ENCODE measurements at regions not wholly inside any gene's neighbourhood (a gene's known extent, or its start where the extent isn't known, plus 50 kb on each side); places are given as distances from the start of the nearest gene placed in this dataset.

DNA sequence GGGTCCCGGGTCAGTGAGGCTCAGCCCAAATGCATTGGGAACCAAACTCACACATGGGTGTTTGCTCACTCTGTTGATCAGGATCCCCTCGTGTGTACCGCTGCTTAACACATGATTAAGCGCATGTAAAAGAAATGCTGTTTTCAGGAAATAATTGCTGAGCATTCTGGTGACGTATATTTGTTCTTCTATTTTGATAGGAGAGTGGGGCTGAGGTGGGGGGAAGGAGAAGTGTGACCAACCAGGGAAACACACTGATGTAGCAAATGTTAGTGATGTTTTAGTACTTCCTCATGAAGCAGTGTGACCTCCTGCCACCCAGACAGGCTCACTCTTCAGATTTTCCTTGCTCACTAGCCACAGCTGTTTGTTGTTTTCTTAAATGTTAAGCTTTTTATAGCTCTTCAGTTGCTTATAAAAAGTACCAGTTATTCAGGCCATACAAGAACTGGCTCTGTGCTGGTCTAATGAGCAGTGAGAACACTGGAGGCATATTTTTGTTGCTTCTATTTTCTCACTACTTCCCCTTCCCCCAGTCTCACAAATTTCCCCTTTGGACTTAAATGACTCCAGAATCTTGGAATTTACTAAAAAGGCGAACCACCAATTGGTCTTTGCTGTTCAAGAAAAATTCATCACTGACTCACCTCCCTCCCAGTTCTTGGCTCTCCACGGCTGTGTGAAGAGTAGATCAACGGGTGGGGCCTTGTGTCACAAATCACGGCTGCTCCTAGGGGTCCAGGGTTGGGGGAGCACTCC lies 79.2 kb upstream of the BACH2 start:
- no peak overlapping the region for H3K4me3 ChIP-seq (ENCODE audit: low read depth, low read length)
- ChIA-PET POLR2A (no interaction called here), CTCF (interaction anchor here (1.0 to 4.1 kb wide), 6 partner anchors 13 to 32 kb away, joined by 3 to 31 read pairs (median 6); no protein-coding TSS in a partner anchor)
- TF ChIP-seq, protein P1, sequence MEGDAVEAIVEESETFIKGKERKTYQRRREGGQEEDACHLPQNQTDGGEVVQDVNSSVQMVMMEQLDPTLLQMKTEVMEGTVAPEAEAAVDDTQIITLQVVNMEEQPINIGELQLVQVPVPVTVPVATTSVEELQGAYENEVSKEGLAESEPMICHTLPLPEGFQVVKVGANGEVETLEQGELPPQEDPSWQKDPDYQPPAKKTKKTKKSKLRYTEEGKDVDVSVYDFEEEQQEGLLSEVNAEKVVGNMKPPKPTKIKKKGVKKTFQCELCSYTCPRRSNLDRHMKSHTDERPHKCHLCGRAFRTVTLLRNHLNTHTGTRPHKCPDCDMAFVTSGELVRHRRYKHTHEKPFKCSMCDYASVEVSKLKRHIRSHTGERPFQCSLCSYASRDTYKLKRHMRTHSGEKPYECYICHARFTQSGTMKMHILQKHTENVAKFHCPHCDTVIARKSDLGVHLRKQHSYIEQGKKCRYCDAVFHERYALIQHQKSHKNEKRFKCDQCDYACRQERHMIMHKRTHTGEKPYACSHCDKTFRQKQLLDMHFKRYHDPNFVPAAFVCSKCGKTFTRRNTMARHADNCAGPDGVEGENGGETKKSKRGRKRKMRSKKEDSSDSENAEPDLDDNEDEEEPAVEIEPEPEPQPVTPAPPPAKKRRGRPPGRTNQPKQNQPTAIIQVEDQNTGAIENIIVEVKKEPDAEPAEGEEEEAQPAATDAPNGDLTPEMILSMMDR (IDR thresholded peaks at IDR 0.05; ENCODE audit: insufficient read depth, low read length, missing control alignments): no peak
- peak; percentile 59 for DNase-seq (ENCODE audit: low read depth, low spot score)

DNA sequence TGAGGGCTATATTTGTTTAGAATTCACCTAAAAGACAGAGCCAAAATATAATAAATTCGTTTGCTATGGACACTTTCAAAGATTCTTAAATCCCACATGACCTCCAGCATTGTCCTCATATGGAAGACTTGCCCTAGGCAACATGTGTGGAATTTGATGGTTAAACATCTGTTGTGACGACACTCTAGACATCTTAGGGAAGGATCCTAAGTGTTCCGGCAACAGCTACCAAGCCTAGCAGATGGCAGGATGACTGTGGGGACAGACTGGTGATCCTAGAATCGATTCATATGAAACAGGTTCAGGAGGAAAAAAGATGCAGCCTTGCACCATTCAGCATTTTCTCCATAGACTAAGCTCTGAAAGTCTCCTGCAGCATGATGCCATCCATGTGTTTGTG lies 77.6 kb upstream of the BACH2 start:
- CTCF ChIA-PET: interaction anchor here (1.7 to 4.1 kb wide), 3 partner anchors 16 to 434 kb away, joined by 4 to 31 read pairs (median 6); no protein-coding TSS in a partner anchor
- TF ChIP-seq, protein P1 (IDR thresholded peaks at IDR 0.05; ENCODE audit: insufficient read depth, low read length, missing control alignments): no peak
- H3K4me3 ChIP-seq (ENCODE audit: low read depth, low read length): no peak overlapping the region
- no peak for DNase-seq (ENCODE audit: low read depth, low spot score)
- POLR2A ChIA-PET: no interaction called here

DNA sequence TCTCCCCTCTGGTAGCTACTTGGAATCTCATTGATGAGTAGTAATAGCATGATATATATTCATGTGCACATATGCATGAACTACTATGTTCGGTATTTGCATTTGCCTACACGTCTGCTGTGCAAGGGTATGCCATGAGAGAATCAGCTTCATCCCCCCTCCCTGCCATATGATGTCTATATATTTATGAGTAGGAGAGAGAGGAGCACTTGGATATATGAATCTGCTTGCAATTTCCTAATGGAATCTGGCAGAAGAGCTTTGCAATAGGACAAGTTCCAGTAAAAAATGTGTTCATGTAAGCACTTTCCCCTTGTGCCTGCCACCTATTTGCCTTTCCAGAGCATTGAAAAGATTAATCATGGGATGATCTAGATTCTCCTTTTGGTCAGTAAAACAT lies 76.2 kb upstream of the BACH2 start:
- ChIA-PET CTCF (interaction anchor here (2.1 kb wide), 1 partner anchor 21 kb away, joined by 10 read pairs; no protein-coding TSS in a partner anchor), POLR2A (no interaction called here)
- TF ChIP-seq, protein P1 (IDR thresholded peaks at IDR 0.05; ENCODE audit: insufficient read depth, low read length, missing control alignments): no peak
- DNase-seq (ENCODE audit: low read depth, low spot score): no peak
- H3K4me3 ChIP-seq (ENCODE audit: low read depth, low read length): no peak overlapping the region

DNA sequence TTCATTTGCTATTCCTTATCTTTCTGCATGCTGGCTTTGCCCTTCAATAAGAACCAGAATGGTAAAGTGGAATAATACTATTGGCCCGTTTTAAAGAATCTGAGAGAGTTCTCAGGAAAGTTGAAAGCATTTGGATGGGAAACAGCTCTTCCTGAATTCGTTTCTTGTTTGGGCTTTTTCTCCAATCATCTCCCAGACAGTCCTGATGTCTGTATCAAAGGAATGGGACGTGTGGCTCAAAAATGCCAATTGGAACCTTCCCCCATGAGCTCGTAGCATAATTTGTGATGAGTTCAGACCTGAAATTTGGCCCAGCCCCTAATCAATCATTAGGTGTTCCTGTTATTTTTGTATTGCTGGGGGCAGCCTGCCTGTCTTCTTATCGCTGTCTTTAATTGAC lies 75.8 kb upstream of the BACH2 start:
- ChIA-PET POLR2A (no interaction called here), CTCF (interaction anchor here (1.5 to 2.1 kb wide), 2 partner anchors 8 to 21 kb away, joined by 5 to 10 read pairs; no protein-coding TSS in a partner anchor)
- no peak overlapping the region for H3K4me3 ChIP-seq (ENCODE audit: low read depth, low read length)
- TF ChIP-seq, protein P1 (IDR thresholded peaks at IDR 0.05; ENCODE audit: insufficient read depth, low read length, missing control alignments): no peak
- no peak for DNase-seq (ENCODE audit: low read depth, low spot score)

DNA sequence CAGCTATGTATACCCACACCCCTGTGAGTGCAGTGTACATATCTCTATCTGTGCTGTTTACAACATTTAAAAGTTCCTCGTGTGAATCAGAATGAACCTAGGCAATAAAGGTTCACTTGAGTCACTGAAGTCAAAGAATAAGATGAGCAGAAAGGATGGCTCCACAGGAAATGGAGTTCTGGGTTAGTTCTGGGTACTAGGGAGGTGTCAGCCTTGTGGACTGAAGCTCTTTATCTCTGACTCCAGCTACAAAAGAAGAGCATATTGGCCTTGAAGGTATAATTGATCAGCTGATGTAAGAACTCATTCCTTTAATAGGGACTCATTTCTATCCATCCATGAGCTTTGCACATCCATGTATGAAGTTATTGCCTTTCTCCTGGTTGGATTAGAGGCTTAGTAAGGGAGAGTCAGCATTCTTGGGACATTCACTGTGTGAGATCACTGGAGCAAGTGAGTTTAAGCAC lies 73.9 kb upstream of the BACH2 start:
- POLR2A ChIA-PET: no interaction called here
- H3K4me3 ChIP-seq (ENCODE audit: low read depth, low read length): no peak overlapping the region
- TF ChIP-seq, protein P1 (IDR thresholded peaks at IDR 0.05; ENCODE audit: insufficient read depth, low read length, missing control alignments): no peak
- CTCF ChIA-PET: interaction anchor here (1.2 kb wide), 1 partner anchor 8 kb away, joined by 3 read pairs; no protein-coding TSS in a partner anchor
- no peak for DNase-seq (ENCODE audit: low read depth, low spot score)

DNA sequence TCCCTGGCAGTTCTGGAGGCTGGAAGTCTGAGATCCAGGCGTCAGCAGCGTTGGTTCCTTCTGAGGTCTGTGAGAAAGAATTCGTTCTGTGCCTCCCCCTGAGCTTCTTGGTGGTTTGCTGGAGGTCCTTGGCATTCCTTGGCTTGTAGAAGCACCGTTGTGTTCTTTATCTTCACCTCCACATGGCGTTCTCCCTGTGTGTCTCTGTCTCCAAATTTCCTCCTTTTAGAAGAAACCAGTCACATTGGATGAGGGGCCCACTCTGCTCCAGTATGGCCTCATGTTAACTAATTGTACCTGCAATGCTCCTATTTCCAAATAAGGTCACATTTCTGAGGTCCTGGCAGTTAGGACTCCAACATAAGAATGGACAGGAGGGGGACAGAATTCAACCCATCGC lies 73.0 kb upstream of the BACH2 start:
- POLR2A ChIA-PET: no interaction called here
- no peak for DNase-seq (ENCODE audit: low read depth, low spot score)
- no peak overlapping the region for H3K4me3 ChIP-seq (ENCODE audit: low read depth, low read length)
- TF ChIP-seq, protein P1 (IDR thresholded peaks at IDR 0.05; ENCODE audit: insufficient read depth, low read length, missing control alignments): no peak
- CTCF ChIA-PET: interaction anchor here (1.6 kb wide), 1 partner anchor 23 kb away, joined by 5 read pairs; no protein-coding TSS in a partner anchor
